Body of pancreas (tissue), 4 donors: ENCODE measurements at regions not wholly inside any gene's neighbourhood (a gene's known extent, or its start where the extent isn't known, plus 50 kb on each side); places are given as distances from the start of the nearest gene placed in this dataset.
"Not testable (repeated sequence)": the region's sequence is repeated elsewhere in the genome, so short reads cannot be mapped to it uniquely, and the experiment has no call there.

Experiments used
- ATAC-seq: fragments of 150-250 bp; one replicate; pipeline ENCODE4 v1.9.1; 2016
- DNase-seq, 4 donors: peaks; one replicate each; pipeline ENCODE4 v3.0.0-alpha.2; 2019
- H3K27ac ChIP-seq, 4 donors: fragments of 200-600 bp; sonication (generic); 1 replicate in 3 of 4; 2 replicates in 1 of 4; pipeline versions ENCODE4 v1.5.1 to v1.6.1; 2016 to 2019; ENCODE audit warnings: mild to moderate bottlenecking in 1 of 4, mixed read lengths in 1 of 4, moderate library complexity in 1 of 4
- H3K27me3 ChIP-seq, 2 donors: fragments of 200-600 bp; sonication (generic); one replicate each; pipeline ENCODE4 v1.6.0; 2016; ENCODE audit warnings: mild to moderate bottlenecking in 1 of 2
- H3K36me3 ChIP-seq, 2 donors: fragments of 200-600 bp; sonication (generic); replicated peaks in 1 of 2; 2 replicates each; pipeline ENCODE4 v1.5.1; 2016; ENCODE audit warnings: low read depth in 2 of 2; ENCODE audit not compliant: insufficient read depth in 1 of 2
- H3K4me1 ChIP-seq: fragments of 200-600 bp; sonication (generic); one replicate; pipeline ENCODE4 v1.6.0; 2016
- H3K4me3 ChIP-seq, 2 donors: fragments of 200-600 bp; sonication (generic); 1 replicate in 1 of 2; 2 replicates in 1 of 2; pipeline ENCODE4 v1.5.1; 2016 to 2019
- H3K9me3 ChIP-seq, 3 donors: fragments of 200-600 bp; sonication (generic); 1 replicate in 2 of 3; 2 replicates in 1 of 3; pipeline ENCODE4 v1.5.1; 2016
- CTCF ChIP-seq, 7 experiments: fragments of 450-650 bp in 4 of 7; fragments of 200-600 bp in 3 of 7; sonication (generic) in 3 of 7; IDR thresholded peaks; one replicate each; pipeline ENCODE4 v1.5.1; 2016 to 2019; ENCODE audit warnings: antibody characterized with exemption in 7 of 7
- POLR2A ChIP-seq, 3 donors: fragments of 450-650 bp; IDR thresholded peaks; one replicate each; pipeline ENCODE4 v1.6.1; 2016; ENCODE audit warnings: antibody characterized with exemption in 3 of 3, mild to moderate bottlenecking in 2 of 3
- WGBS, 2 donors: methylation state at CpG; one replicate each; pipeline ENCODE4 v1.1.5; 2017; 5-methylcytosine and 5-hydroxymethylcytosine counted together
- intact Hi-C: fragments of 100-400 bp; cut with DNase I; formaldehyde crosslinking; loops from one replicate; pipeline ENCODE4 v1.15.1; 2023

GRCh38 chr20:29743101-29743931 is 1514.1 kb upstream of the DEFB115 start:
- Histone ChIP-seq H3K9me3 (no peaks in the 10 kb centered on the region), H3K27ac (no peak overlapping the region), H3K27me3 (no peaks in the 10 kb centered on the region), H3K36me3 (no peaks in the 10 kb centered on the region), H3K4me3 (no peak overlapping the region), H3K4me1 (no peaks in the 10 kb centered on the region)
- DNase-seq (no peak), ATAC-seq (no peak)
- 14 to 50% methylated on average over 33 to 80 of the region's 80 CpGs for WGBS, 2 donors
- intact Hi-C loops, result no loop called here
- TF ChIP-seq CTCF (IDR thresholded peaks at IDR 0.05) (no peak), POLR2A (IDR thresholded peaks at IDR 0.05) (no peak)

GRCh38 chr20:29744071-29744470 is 1513.4 kb upstream of the DEFB115 start:
- intact Hi-C loops, result no loop called here
- no peak for TF ChIP-seq POLR2A (IDR thresholded peaks at IDR 0.05)
- no peak for TF ChIP-seq CTCF (IDR thresholded peaks at IDR 0.05)
- Histone ChIP-seq H3K27ac (no peak overlapping the region), H3K4me3 (no peak overlapping the region), H3K4me1 (no peaks in the 10 kb centered on the region), H3K36me3 (no peaks in the 10 kb centered on the region), H3K27me3 (no peaks in the 10 kb centered on the region), H3K9me3 (no peaks in the 10 kb centered on the region)
- no peak for ATAC-seq
- 21 to 59% methylated on average over 3 to 29 of the region's 38 CpGs for WGBS, 2 donors
- DNase-seq, result no peak

GRCh38 chr20:29745534-29746245 is 1511.8 kb upstream of the DEFB115 start:
- intact Hi-C loops, DNase-seq, H3K4me1 ChIP-seq, H3K27ac ChIP-seq, ATAC-seq, H3K27me3 ChIP-seq, H3K4me3 ChIP-seq, H3K9me3 ChIP-seq, H3K36me3 ChIP-seq: not testable (repeated sequence)
- 67 to 76% methylated on average over 19 to 25 of the region's 26 CpGs for WGBS, 2 donors

- 80 to 88% methylated on average over 20 to 32 of the region's 33 CpGs for WGBS, 2 donors
- Histone ChIP-seq H3K36me3 (no peaks in the 10 kb centered on the region), H3K27me3 (no peaks in the 10 kb centered on the region), H3K4me1 (no peaks in the 10 kb centered on the region), H3K4me3 (no peak overlapping the region), H3K27ac (no peak overlapping the region), H3K9me3 (no peaks in the 10 kb centered on the region)
- intact Hi-C loops, result no loop called here
- TF ChIP-seq POLR2A (IDR thresholded peaks at IDR 0.05) (no peak), CTCF (IDR thresholded peaks at IDR 0.05) (no peak)
- DNase-seq (no peak), ATAC-seq (no peak)
Observed at GRCh38 chr20:29750268-29750899, 1507.1 kb upstream of the DEFB115 start.

GRCh38 chr20:29752644-29753425 is 1504.6 kb upstream of the DEFB115 start:
- WGBS, 2 donors, result 15 to 23% methylated on average over 24 of the region's 24 CpGs
- H3K9me3 ChIP-seq, ATAC-seq, H3K4me3 ChIP-seq, intact Hi-C loops, H3K27me3 ChIP-seq, H3K4me1 ChIP-seq, DNase-seq, H3K27ac ChIP-seq, H3K36me3 ChIP-seq: not testable (repeated sequence)

GRCh38 chr20:29753426-29753746 is 1504.1 kb upstream of the DEFB115 start:
- H3K9me3 ChIP-seq, ATAC-seq, H3K4me1 ChIP-seq, H3K36me3 ChIP-seq, DNase-seq, H3K4me3 ChIP-seq, H3K27ac ChIP-seq, intact Hi-C loops, H3K27me3 ChIP-seq: not testable (repeated sequence)
- WGBS, 2 donors, result 18 to 32% methylated on average over 15 of the region's 15 CpGs

GRCh38 chr20:29753879-29754278 is 1503.6 kb upstream of the DEFB115 start:
- H3K4me3 ChIP-seq, intact Hi-C loops, H3K36me3 ChIP-seq, DNase-seq, H3K9me3 ChIP-seq, H3K27ac ChIP-seq, H3K4me1 ChIP-seq, H3K27me3 ChIP-seq, ATAC-seq: not testable (repeated sequence)
- WGBS, 2 donors, result 50 to 77% methylated on average over 19 of the region's 19 CpGs

- WGBS, 2 donors, result 66 to 67% methylated on average over 4 of the region's 4 CpGs
- intact Hi-C loops, H3K36me3 ChIP-seq, ATAC-seq, H3K27me3 ChIP-seq, H3K27ac ChIP-seq, DNase-seq, H3K4me1 ChIP-seq, H3K9me3 ChIP-seq, H3K4me3 ChIP-seq: not testable (repeated sequence)
Observed at GRCh38 chr20:29755854-29756498, 1501.5 kb upstream of the DEFB115 start.
